Gastrocnemius medialis (tissue), 4 donors: ENCODE measurements at regions not wholly inside any gene's neighbourhood (a gene's known extent, or its start where the extent isn't known, plus 50 kb on each side); places are given as distances from the start of the nearest gene placed in this dataset.

ENCODE experiments used
- POLR2A ChIP-seq, 2 donors: fragments of 450-650 bp; IDR thresholded peaks; one replicate each; pipeline ENCODE4 v1.6.1; 2017; ENCODE audit warnings: antibody characterized with exemption in 2 of 2, mild to moderate bottlenecking in 2 of 2, moderate library complexity in 2 of 2
- TF ChIP-seq, protein P1 (sequence below), 5 experiments: fragments of 450-650 bp in 3 of 5; fragments of 200-600 bp in 2 of 5; sonication (generic) in 2 of 5; IDR thresholded peaks in 4 of 5; conservative IDR thresholded peaks in 1 of 5; 1 replicate in 4 of 5; 2 replicates in 1 of 5; pipeline ENCODE4 v1.5.1; 2016 to 2019; ENCODE audit warnings: antibody characterized with exemption in 5 of 5, mild to moderate bottlenecking in 3 of 5, moderate library complexity in 3 of 5

DNA sequence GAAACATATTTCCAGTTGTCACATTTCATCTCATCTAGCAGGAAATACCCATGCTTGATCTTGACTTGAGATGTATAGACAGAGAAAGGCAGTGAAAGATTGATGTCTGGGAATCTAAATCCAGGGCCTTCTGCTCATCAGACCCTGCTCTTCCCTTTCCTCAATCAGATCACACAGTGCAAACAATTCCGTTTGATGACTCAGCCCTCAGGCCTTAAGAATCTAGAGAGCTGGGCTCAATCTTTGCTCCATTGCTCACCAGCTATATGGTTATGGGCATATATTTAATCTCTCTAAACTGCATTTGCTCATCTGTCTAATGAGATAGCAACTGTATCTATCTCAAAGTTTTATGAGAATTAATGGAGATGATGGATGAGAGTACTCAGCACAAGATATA is 201.8 kb upstream of the CCDC196 start:
- TF ChIP-seq, protein P1, sequence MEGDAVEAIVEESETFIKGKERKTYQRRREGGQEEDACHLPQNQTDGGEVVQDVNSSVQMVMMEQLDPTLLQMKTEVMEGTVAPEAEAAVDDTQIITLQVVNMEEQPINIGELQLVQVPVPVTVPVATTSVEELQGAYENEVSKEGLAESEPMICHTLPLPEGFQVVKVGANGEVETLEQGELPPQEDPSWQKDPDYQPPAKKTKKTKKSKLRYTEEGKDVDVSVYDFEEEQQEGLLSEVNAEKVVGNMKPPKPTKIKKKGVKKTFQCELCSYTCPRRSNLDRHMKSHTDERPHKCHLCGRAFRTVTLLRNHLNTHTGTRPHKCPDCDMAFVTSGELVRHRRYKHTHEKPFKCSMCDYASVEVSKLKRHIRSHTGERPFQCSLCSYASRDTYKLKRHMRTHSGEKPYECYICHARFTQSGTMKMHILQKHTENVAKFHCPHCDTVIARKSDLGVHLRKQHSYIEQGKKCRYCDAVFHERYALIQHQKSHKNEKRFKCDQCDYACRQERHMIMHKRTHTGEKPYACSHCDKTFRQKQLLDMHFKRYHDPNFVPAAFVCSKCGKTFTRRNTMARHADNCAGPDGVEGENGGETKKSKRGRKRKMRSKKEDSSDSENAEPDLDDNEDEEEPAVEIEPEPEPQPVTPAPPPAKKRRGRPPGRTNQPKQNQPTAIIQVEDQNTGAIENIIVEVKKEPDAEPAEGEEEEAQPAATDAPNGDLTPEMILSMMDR (IDR thresholded peaks at IDR 0.05 in 4 of 5, conservative IDR thresholded peaks at IDR 0.05 in 1 of 5): no peak
- TF ChIP-seq POLR2A (IDR thresholded peaks at IDR 0.05): no peak
